Stimulated activated CD8-positive, alpha-beta memory T cell treated with anti-CD3 and anti-CD28 coated beads, Interleukin-12 subunit alpha, Interleukin-12 subunit beta, amount 100 ng/mL, for 24 hours (primary cell): ENCODE measurements at regions not wholly inside any gene's neighbourhood (a gene's known extent, or its start where the extent isn't known, plus 50 kb on each side); places are given as distances from the start of the nearest gene placed in this dataset.
"Not testable (repeated sequence)": the region's sequence is repeated elsewhere in the genome, so short reads cannot be mapped to it uniquely, and the experiment has no call there.

Source experiments
- DNase-seq: peaks from one replicate; pipeline ENCODE4 v3.0.0-alpha.2; 2020; ENCODE audit errors: extremely low read depth

DNA sequence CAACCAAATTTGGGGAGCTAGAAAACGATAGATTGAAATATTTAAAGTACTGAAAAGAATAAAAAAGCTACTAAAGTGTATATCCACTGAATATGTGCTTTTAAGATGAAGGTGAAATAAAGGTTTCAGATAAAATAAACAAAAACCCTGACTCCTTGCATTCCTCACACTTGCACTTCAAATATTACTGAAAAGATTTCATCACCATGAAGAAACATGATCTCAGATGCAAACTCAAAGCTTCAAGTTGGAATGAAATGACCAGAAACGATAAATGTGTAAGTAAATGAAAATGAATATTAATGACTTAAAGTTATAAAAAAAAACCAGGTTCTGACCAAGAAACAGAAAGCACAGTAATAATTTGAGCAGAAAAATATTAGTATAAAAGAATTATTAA, 1246.0 kb upstream of the ACVR2A start:
- no peak for DNase-seq

DNA sequence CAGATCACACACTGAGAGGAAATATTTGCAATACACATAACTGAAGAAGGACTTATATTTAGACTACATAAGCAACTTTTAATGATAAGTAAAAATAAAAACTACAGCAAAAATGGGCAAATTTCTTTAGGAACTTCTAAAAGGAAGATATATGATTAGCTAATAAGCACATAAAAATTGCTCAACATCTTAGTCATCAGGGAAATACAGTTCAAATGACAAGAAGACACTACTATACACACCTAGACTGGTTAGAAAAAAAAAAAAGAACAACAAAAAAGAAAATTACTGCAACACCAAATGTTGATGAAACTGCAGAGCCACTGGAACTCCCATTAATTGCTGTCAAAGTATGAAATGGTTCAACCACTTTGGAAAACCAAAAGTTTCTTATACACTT, 1247.5 kb upstream of the ACVR2A start:
- DNase-seq = no peak

DNA sequence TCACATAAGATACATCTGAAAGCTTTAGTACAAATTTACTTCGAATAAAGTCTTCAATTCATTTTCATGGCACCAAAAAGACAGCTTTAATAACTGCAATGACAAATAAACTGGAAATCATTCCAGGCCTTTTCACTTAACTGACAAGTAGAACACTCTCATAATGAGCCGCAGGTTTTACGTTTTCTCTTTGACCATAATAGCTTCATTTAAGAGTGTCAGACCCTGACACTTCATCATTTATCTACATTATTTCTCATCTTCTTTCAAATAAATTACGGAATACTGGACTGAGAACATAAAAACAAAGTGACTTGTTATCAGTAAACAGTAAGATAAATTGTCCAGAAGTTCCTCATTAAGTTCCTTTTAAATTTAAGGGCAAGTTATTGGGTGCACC, 1252.9 kb upstream of the ACVR2A start:
- DNase-seq = no peak

DNA sequence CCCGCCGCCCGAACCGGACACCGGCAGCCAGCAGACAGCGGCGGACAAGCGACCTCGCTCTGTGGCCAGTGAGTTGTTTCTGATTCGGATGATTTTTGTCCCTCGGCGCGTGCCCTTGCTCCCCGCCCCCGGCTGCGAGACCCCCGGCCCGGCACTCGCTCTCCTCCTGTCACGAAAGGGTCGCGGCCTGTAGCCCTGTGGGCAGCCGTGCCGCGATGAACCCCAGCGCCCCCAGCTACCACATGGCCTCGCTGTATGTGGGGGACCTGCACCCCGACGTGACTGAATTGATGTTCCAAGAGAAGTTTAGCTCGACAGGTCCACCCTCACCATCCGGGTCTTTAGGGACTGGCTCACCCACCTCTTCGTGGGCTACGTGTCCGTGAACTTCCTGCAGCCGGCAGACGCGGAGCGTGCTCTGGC, 1257.5 kb upstream of the ACVR2A start:
- no peak for DNase-seq

DNA sequence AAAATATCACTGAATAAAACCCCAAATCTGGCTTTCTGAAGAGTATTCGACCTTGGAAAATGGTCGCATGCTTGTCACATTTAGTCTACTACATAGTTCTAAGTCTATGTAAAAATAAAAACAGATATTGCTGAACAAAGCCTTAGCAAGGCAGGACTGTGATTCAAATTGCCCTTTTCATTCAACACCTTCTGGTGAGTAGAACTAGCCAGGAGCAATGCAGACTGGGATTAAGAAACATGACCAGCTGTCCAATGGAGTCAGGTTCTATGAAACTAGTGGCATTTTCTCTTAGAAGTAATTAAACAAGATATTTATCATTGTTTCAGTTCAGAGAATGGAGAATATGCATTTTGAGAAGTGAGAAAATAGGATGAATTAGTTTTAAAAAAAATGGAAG, 1260.5 kb upstream of the ACVR2A start:
- no peak for DNase-seq

DNA sequence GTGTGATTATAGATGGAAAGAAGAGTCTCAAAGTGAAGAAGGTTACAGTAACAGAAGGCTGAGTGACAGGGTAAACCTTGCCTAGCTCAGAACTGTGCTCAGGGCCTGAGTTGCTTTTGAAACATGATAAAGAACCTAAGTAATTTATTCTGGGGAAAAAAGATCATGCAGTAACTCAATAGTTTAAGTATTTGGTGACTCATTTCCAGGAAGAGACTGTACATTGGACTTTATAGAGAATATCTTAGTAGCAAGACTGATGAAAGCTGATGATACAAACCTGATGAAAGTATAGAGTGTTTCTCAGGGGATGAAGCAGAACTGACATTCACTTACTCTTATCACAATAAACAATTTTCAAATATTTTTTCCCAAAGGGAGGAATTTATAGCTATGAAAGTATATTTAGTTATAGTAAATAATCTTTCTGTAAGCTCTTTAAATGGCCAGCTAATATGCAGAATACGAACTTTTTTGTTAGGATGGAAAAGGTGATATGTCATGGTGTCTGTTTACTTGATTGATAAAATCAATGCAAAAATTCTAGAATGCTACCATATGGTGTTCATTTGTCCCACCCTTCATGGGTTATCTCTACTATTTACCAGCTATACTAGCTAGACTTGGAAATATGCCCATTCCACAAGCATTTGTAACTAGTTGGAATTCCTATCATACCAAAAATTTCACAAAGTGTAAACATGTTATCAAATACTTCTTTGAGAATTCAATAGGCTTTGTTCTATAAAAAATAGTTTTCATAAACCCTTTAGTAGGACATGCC, 1265.5 kb upstream of the ACVR2A start:
- DNase-seq = no peak

DNA sequence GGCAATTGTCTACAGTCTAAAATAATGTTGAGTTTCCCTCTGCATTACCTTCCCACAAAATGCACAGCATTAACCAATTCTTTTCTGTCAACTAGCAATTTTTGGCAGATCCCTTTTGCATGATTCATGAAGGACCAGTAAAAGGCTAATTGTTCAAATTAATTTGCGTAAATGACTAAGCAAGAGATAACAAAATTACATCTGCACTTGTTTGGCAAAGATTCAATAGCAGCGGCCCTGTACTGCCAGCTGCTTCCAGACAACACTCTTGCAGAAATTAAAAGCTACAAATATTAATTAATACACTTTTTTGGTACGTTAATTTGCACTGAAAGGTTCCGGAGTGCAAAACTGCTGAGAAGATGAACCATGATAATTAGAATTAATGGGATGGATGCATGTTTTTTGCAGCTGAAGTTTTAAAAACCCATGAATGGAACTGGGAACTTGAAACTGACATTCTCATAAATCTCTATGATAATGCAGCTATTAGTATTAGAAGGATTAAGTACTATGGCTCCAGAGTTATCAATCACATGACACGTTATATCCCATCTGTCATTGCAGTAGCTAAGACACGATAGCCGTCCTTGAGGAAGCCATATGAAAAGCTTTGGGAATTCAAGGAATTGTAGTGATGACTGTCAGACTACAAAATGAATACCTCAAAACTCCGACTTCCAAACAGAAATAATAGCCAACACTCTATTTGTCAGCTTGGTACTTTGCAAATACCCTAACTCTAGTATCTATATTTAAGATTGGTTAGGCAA, 1268.3 kb upstream of the ACVR2A start:
- DNase-seq = no peak

DNA sequence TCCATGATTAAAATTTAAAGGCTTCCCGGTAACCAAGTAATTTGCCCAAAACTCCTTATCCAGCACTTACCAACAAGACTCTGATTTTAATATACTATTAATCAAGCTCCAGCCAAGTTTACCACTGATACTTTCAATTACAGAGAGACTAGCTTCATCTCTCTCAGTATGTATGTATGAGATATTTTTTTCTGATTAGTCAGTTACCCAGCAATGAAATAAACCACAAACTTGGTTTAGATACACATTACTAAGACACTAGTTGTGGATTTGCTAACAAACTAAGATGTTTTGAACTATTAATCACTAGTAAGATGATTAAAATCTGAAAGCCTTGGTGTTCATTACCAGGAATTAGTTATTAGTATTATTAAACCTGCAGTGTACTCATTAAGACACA, 1272.2 kb upstream of the ACVR2A start:
- no peak for DNase-seq

DNA sequence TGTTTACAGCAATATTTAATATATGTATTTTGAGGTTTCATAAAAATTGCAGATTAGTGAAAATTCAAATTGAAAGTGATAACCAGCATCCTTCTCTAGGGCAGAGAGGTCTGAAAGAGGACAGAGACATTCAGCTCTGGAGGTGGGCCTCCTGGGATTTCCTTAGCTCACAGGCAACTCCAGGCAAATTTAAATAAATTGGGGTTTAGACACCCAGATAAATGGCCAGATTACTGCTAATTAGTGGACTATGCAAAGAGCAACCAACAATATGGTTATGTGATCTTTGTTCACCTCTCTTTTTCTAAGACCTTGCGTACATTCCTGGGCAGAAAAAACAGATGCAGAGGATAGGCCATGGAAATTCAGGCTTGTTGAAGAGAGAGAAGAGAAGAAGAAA, 1282.8 kb upstream of the ACVR2A start:
- DNase-seq = no peak

DNA sequence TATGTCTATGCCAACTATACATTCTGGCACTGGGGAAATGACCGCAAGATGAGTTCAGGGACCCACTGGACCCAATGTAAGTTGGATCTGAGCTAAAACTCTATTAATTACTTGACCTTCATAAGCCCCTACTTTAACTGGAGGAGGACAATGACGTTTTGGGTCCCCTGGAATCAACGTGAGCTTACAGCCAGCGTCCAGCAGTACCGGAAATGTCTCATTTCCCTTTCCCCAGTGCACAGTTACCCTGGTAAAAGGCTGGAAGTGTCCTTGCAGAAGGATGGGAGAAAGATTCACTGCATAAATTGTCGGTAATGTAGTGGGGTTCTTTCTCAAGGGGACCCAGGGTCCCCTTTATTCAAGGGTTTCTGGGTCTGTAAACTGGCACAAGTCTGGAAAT, 1297.6 kb upstream of the ACVR2A start:
- DNase-seq = no peak

DNA sequence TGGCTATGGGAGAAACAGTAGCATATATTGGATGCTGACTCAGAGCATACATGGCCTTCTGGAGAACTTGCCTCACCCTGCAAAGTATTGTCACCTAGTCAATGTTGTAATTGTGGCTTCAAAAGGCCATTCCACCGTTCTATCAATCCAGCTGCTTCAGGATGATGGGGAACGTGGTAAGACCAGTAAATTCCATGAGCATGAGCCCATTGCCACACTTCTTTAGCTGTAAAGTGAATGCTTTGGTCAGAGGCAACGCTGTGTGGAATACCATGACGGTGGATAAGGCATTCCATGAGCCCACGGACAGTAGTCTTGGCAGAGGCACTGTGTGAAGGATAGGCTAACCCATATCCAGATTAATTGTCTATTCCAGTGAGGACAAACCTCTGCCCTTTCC, 1300.1 kb upstream of the ACVR2A start:
- no peak for DNase-seq

DNA sequence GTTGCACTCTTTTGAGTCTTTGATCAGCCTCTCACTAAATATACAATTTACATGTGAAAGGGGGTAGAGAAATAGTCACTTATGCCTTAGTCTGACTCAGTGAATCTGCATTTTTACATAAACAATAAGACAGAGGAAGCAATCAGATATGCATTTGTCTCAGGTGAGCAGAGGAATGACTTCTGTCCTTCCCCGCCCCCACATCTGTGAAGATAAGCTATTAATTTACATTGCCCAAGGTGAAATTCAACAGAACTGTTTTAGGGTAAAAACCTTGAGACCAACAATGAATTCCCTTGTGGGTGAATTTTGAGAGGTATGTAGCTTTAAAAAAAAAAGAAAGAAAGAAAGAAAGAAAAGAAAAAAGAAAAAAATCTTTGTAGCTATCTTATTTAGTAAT, 1302.9 kb upstream of the ACVR2A start:
- DNase-seq = no peak

DNA sequence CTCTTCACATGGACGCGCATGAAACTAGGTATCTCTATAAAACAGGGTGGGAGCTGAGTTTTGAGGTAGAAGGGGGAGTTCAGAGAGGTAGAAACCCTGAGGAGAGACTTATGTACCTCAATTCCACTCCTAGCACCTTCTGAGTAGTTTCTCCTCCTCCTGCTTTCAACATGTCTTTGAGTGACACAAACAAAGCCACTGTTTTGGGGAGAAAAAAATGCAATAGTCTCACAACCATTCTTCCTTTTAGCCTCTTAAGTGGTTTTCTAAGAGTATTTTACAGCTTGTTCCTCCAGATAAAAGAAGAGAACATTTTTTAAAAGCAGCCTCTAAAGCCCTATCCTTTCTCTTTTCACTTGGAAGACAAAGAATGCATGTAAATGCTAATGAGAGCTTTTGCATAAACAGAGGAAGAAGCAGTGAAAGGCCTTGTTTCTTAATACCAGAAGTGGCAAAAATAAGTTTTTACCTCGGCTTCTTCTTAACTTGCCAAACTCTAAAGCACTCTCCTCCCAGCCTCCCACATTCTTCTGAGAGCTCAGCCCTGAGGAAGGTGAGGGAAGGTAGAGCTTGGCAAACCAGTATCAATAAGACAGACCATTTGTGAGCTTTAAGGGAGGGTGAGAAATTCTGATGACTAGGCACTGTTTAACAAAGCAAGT, 1304.4 kb upstream of the ACVR2A start:
- no peak for DNase-seq

DNA sequence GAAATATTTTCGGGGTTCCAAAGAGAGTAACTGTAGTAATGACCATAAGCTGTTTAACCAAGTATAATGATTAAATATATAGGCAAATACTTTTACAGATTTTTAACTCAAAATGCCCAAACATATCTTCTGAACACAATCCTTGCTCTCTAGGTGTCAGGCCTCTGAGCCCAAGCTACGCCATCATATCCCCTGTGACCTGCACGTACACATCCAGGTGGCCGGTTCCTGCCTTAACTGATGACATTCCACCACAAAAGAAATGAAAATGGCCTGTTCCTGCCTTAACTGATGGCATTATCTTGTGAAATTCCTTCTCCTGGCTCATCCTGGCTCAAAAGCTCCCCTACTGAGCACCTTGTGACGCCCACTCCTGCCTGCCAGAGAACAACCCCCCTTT, 1305.1 kb upstream of the ACVR2A start:
- DNase-seq = not testable (repeated sequence)

DNA sequence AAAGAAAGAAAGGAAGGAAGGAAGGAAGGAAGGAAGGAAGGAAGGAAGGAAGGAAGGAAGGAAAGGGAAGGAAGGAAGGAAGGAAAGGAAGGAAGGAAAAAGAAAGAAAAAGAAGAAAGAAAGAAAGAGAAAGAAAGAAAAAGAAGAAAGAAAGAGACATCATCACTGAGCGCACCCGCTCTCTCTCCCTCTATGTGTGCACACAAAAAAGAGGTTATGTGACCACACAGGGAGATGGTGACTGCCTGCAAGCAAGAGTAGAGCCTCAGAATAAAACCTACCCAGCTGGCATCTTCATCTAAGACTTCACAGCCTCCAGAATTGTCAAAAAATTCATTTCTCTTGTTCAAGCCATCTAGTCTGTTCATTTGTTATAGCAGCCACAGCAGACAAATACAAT, 1307.4 kb upstream of the ACVR2A start:
- DNase-seq = no peak

DNA sequence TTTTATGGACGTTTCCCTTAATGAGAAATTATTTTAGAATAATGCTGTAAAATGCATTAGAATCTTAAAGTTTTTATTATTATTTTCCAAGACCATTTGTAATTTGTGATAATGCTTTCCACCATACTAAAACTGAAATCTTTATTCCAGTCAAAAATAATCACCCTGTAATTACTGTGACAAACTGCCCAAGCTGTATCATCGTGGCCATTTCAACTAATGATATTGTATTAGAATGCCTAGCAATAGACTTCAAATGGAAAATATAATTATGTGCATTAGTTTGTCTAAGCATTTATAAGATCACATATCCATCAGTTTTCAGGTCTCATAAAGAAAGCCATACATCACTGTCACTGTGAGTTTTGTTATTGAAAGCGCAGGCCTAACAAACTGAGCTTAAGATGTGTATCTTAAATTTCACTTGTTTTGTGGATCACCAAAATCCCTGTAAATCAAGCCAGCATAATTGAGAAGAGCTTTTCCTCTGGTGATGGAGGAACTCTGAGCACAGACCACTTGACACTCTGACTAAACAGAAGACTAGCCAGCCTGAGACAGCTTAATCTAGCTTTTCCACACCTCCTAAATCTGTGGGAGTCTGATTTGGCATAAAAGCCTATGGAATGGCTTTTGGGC, 1312.2 kb upstream of the ACVR2A start:
- no peak for DNase-seq

DNA sequence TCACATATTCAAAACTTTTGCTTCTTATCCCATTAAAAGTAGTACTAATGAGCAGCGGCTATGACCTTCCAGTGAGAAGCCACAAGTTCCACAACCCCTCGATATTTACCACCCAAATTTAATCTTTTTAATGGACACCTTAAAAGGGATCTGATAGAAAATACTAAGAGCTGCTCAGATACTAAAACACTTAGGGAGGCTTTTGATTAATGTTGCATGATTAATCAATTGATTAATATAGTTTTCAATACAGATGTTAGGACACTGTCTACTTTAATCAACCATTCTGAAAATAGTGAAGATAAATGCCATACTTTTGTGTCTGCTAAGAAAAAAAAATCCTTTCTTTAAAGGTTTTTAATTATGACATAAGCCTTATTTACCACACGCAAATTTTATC, 1312.8 kb upstream of the ACVR2A start:
- DNase-seq = no peak

DNA sequence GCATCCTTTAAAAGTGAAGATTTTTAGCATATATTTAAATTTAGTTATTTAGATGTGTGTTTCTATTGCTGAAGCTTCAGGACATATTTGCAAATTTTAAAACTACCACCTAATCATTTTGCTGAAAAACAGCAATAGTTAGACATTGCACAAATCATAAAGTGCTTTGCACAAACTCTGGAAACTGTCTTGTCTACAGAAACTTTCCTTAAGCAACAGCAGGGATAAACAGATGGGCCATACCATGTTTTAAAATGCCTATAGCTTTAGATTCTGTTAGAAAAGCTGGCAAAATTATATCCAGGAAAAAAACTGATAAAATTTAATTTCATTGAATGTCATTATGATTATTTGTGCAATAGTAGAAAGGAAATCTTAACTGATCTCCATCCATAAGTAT, 1313.9 kb upstream of the ACVR2A start:
- DNase-seq = no peak

DNA sequence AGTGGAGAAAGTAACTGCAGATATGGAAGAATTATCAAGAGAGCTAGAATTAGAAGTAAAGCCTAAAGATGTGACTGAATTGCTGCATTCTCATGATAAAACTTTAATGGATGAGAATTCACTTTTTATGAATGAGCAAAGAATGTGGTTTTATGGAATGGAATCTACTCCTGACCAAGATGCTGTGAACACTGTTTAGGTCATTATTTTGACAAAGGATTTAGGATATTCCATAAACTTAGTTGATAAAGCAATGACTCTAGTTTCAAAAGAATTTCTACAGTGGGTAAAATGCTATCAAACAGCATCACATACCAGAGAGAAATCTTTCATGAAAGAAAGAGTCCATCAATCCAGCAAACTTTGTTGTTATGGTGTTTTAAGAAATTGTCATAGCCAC, 1317.7 kb upstream of the ACVR2A start:
- DNase-seq = no peak

DNA sequence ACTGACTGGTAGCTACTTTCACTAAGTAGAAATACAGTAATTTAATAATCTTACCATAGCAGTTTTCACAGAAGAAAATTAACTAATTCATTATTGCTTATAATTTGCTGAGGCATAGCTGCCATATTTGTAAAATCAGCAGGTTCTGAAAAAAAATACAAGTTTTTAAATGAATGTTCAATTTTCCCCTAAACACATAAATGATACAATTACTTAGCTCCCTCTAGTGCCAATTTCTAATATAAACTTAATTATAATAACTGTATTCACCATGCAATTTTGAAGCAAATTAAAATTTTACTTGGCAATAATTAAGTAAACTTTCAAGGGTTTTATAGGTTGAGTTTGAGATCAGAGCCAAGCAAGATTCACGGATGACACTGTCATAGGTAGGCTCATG, 1321.6 kb upstream of the ACVR2A start:
- DNase-seq = no peak

DNA sequence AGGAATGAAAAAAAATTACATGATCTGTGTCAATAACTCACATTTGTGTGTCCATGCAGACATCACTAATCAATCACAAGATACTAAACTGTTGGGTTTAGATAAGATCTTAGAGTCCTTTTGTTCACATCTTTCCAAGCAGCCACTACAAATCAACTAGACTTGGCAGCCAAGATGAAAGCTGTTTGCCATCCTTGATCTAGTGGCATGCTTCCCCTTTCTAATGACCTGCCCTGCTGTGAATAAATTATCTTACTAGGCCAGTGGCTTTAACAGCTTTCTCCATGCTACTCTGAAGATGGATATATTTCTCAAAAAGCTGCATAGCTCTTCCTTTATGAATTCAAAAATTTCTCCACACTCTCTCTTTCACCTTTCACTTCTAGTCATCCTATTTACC, 1338.0 kb upstream of the ACVR2A start:
- DNase-seq = no peak

DNA sequence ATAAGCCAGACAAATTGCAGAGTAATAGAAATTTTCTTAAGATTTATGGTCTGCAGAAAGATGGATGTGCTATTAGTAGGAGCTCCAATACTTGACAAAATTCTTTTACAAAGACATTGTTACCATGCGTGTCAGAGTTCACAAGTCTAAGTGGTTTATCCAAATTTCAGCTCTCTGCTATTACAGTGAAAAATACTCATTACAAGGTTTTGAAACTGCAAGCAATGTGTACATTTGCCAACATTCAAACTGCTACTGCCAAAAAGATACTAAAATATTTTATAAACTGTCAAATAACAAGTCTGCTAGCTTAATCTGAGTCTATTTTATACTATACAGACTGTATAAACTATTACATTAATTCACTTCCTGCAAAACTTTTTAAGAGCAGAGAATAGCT, 1341.5 kb upstream of the ACVR2A start:
- DNase-seq = no peak
